Sciatic nerve (tissue), 2 donors: ENCODE measurements at regions not wholly inside any gene's neighbourhood (a gene's known extent, or its start where the extent isn't known, plus 50 kb on each side); places are given as distances from the start of the nearest gene placed in this dataset.
"Not testable (repeated sequence)": the region's sequence is repeated elsewhere in the genome, so short reads cannot be mapped to it uniquely, and the experiment has no call there.

Experiments used
- ATAC-seq: fragments of 200-7000 bp; cut with Tn5 transposase; one replicate; pipeline ENCODE4 v1.9.1; 2020; ENCODE audit warnings: mild to moderate bottlenecking, moderate library complexity
- DNase-seq: peaks from one replicate; pipeline ENCODE4 v3.0.0-alpha.2; 2020; ENCODE audit warnings: low spot score
- intact Hi-C: fragments of 100-400 bp; cut with DNase I; formaldehyde crosslinking; loops from one replicate; pipeline ENCODE4 v1.14.2; 2022
- donor health status: DM: no; HTN: no; CAD: no.
- donor health status: DM: no; HTN: no; CAD: no.

DNA sequence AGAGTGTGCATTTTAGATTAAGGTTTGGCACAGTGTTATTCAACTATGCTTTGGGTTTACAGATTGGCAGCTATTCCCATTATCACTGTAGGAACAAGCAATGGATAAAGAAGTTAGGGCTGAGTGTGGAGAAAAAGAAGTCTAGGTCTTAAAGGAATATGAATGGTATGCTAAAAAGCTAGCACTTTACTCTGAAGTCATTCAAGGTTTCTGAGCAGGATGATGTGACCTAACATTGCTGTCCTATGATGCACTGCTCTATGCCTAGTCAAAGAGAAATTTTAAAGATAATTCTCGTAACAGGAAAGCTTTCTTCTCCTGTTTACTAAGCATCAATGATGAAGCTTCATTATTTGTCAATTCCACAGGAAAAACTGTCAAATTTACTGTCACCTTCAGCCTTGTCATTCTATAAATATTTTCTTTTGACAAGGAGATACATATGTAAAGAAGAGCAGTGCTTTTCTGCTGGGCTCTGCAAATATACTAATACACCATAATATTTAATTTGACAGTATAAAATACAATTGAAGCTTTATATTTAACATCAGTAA is 476.1 kb upstream of the PTPRD start:
- intact Hi-C loops = no loop called here
- DNase-seq = no peak
- no peak for ATAC-seq

- DNase-seq = no peak
- intact Hi-C loops = no loop called here
- ATAC-seq = no peak
Observed at GRCh38 chr9:11092974-11093373, 480.2 kb upstream of the PTPRD start.

GRCh38 chr9:11097020-11097419 is 484.2 kb upstream of the PTPRD start:
- DNase-seq (no peak), ATAC-seq (no peak)
- intact Hi-C loops = no loop called here

GRCh38 chr9:11103525-11103924 is 490.7 kb upstream of the PTPRD start:
- ATAC-seq (no peak), DNase-seq (no peak)
- intact Hi-C loops = no loop called here

GRCh38 chr9:11107196-11107595 is 494.4 kb upstream of the PTPRD start:
- ATAC-seq (no peak), DNase-seq (no peak)
- intact Hi-C loops = no loop called here

- DNase-seq (no peak), ATAC-seq (no peak)
- intact Hi-C loops = no loop called here
Observed at GRCh38 chr9:11128156-11128555, 515.4 kb upstream of the PTPRD start.

GRCh38 chr9:11135851-11136250 is 523.0 kb upstream of the PTPRD start:
- ATAC-seq (no peak), DNase-seq (no peak)
- intact Hi-C loops = no loop called here

DNA sequence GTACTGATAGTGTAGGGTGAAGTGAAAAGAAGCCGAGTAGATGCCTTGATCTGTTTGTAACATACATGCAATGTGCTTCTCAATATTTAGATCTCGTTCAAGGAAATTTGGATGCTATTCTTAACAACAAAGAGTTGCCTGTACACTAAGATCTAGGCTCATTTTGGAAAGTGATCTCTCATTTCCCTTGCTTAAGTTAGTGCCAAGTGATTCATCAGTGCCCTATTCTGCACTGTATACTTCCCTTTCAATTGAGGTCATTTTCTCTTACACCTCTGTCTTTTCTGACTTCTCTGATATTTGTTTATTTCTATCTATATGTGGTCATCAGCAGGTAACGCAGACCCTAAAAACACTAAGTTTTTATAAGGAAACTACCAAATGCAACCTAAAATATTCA is 528.6 kb upstream of the PTPRD start:
- ATAC-seq (no peak), DNase-seq (no peak)
- intact Hi-C loops = no loop called here

GRCh38 chr9:11142965-11143738 is 530.4 kb upstream of the PTPRD start:
- DNase-seq (no peak), ATAC-seq (no peak)
- intact Hi-C loops = no loop called here

DNA sequence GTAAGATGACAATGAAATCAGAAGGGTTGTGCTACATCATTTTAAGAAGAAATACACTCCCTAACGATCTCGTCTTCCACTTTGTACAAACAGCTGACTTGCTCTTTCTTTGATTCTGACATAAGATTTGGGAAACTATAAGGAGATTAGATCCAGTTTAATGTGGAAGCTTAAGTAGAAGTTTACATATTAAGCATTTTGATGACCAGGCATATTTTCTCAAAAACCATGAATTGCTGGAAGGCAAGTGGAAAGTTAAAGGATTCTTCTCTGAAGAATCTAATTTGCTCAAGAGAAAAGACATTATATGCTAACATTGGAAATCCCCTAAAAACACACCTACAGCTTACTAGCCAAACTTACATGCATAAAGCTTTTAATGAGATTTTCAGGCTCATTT is 531.9 kb upstream of the PTPRD start:
- DNase-seq = no peak

GRCh38 chr9:11148189-11148588 is 535.4 kb upstream of the PTPRD start:
- intact Hi-C loops = no loop called here
- DNase-seq (no peak), ATAC-seq (no peak)

More for the DNA sequence above, 531.9 kb upstream of the PTPRD start:
- ATAC-seq = no peak
- intact Hi-C loops = no loop called here

GRCh38 chr9:11149065-11149464 is 536.3 kb upstream of the PTPRD start:
- DNase-seq = no peak
- no peak for ATAC-seq
- intact Hi-C loops = no loop called here

DNA sequence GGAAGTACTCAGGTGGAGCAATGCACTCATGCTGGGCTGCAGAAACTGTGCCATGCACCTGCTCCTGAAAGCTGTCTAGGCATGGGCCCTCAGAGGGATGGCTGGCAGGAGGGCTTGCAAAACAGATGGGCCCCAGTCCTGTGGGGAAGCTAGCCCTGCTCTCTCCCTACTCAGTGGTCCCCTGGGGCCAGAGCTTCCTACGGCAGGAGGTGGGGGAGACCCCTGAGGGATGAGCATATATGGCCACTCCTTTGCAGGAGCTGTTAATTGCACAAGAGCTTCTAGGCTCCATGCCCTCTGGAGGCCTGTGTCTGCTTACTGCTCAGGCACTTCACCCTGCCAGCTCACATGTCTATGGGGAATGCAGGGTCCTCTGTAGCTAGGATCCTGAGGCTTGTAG is 545.3 kb upstream of the PTPRD start:
- DNase-seq = no peak
- intact Hi-C loops = no loop called here
- no peak for ATAC-seq

DNA sequence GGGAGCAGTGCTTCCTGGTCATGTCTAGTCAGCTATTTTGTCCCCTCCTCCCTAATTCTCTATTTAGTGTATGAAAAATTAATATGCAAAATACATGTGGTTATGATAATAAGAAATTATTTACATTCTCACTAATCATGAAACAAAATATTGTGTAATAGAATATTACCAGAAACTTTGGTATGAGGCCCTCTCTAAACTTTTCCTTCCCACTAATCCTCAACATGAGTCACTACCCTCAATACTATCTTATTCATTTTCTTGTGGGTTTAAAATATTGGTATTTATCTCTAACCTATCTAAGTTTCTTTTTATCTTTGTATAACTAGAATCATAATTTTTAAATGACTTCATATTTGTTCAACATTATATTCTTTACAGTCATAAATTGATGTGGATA is 545.9 kb upstream of the PTPRD start:
- intact Hi-C loops = no loop called here
- no peak for ATAC-seq
- no peak for DNase-seq

GRCh38 chr9:11159318-11159862 is 546.6 kb upstream of the PTPRD start:
- DNase-seq (no peak), ATAC-seq (no peak)
- intact Hi-C loops = no loop called here

GRCh38 chr9:11163843-11164242 is 551.0 kb upstream of the PTPRD start:
- DNase-seq = no peak
- intact Hi-C loops = no loop called here
- ATAC-seq = no peak

DNA sequence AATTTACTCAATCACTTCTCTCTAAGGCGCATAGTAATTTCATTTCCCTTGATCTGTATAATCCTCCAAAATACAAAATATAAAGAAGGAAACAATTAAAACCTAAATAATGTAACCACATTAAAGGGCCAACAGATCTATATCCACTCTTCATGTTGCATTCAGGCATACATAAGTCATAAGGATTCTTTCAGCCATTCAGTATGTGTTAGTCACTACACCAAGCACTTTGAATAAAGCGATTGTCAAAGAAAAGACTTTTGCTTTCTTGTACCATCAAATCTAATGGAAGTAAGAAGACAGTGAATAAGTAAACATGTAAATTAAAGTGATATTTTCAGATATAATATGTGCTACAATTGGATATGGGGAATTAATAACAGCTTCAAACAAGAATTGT is 569.2 kb upstream of the PTPRD start:
- no peak for DNase-seq
- intact Hi-C loops = no loop called here
- ATAC-seq = no peak

DNA sequence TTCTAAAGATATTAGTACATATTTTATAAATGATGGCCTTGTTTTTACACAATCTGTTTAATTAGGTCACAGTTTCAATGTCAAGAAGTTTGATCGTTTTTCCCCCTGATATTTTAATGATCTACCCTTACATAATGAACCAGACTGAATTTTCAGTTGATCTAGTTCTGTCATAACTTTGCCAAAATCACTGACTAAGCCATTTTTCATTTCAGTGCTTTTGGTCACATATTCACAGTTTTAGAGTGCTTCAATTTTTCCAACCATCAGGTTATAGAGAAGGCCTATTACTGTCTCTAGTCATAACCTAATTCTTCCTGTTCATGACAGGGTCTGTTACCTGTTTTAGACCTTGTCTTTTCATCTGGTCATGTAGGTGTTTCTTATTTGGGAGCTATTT is 577.9 kb upstream of the PTPRD start:
- DNase-seq (no peak), ATAC-seq (no peak)
- intact Hi-C loops = no loop called here

DNA sequence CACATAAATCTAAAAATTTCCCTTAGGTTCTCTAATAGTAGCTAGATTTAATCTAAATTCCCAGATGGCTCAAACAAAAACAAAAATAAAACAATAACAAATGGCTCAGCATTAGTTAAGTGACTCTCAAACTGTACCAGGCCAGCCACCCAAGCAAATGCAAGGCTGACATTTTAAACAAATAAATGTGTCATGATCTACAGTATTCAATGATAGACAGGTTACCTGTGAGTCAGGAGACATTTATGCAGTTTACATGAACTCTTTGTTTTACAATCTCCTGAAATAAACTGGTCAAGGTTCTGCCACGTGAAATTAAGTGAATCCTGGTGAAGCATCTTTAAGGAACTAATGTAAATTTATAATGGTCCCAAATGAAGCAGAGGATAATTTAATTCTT is 580.2 kb upstream of the PTPRD start:
- no peak for ATAC-seq
- intact Hi-C loops = no loop called here
- no peak for DNase-seq

- intact Hi-C loops = no loop called here
- ATAC-seq = no peak
- no peak for DNase-seq
Observed at GRCh38 chr9:11194246-11194645, 581.4 kb upstream of the PTPRD start.

DNA sequence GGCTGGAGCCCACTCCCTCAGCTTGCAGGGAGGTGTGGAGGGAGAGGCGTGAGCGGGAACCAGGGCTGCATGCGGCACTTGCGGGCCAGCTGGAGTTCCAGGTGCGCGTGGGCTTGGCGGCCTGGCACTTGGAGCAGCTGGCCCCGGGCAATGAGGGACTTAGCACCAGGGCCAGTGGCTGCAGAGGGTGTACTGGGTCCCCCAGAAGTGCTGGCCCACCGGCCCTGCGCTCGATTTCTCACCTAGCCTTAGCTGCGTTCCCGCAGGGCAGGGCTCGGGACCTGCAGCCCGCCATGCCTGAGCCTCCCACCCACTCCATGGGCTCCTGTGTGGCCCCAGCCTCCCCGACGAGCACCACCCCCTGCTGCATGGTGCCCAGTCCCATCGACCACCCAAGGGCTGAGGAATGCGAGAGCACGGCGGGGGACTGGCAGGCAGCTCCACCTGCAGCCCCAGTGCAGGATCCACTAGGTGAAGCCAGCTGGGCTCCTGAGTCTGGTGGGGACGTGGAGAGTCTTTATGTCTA is 584.1 kb upstream of the PTPRD start:
- DNase-seq, ATAC-seq, intact Hi-C loops: not testable (repeated sequence)
